HG02884 (cell line): ENCODE measurements at regions not wholly inside any gene's neighbourhood (a gene's known extent, or its start where the extent isn't known, plus 50 kb on each side); places are given as distances from the start of the nearest gene placed in this dataset.
"Not testable (repeated sequence)": the region's sequence is repeated elsewhere in the genome, so short reads cannot be mapped to it uniquely, and the experiment has no call there.

Experiments used
- ATAC-seq: cut with Tn5 transposase; IDR thresholded peaks from one replicate; pipeline ENCODE4 v1.9.1; 2021; ENCODE audit warnings: mild to moderate bottlenecking, moderate library complexity; ENCODE audit not compliant: unreplicated experiment

GRCh38 chr6:67141005-67141404 is 1434.0 kb upstream of the EYS start:
- no peak for ATAC-seq

GRCh38 chr6:67133973-67134372 is 1426.9 kb upstream of the EYS start:
- ATAC-seq = no peak

- no peak for ATAC-seq
Observed at GRCh38 chr6:67131827-67132226, 1424.8 kb upstream of the EYS start.

- ATAC-seq = no peak
Observed at GRCh38 chr6:67129780-67130179, 1422.8 kb upstream of the EYS start.

- ATAC-seq = no peak
Observed at GRCh38 chr6:67127041-67127440, 1420.0 kb upstream of the EYS start.

GRCh38 chr6:67121115-67121514 is 1414.1 kb upstream of the EYS start:
- no peak for ATAC-seq

GRCh38 chr6:67112120-67112519 is 1405.1 kb upstream of the EYS start:
- no peak for ATAC-seq

GRCh38 chr6:67102743-67103142 is 1395.7 kb upstream of the EYS start:
- ATAC-seq = no peak

- not testable (repeated sequence) for ATAC-seq
Observed at GRCh38 chr6:67095618-67096226, 1388.7 kb upstream of the EYS start.

GRCh38 chr6:67094431-67094946 is 1387.5 kb upstream of the EYS start:
- no peak for ATAC-seq

- ATAC-seq = no peak
Observed at GRCh38 chr6:67073938-67074337, 1366.9 kb upstream of the EYS start.

- no peak for ATAC-seq
Observed at GRCh38 chr6:67068781-67069180, 1361.8 kb upstream of the EYS start.

- no peak for ATAC-seq
Observed at GRCh38 chr6:67064323-67064722, 1357.3 kb upstream of the EYS start.

GRCh38 chr6:67047996-67048395 is 1341.0 kb upstream of the EYS start:
- no peak for ATAC-seq

GRCh38 chr6:67045076-67045475 is 1338.0 kb upstream of the EYS start:
- ATAC-seq = no peak

- ATAC-seq = no peak
Observed at GRCh38 chr6:67031451-67031850, 1324.4 kb upstream of the EYS start.

- ATAC-seq = no peak
Observed at GRCh38 chr6:67030861-67031260, 1323.8 kb upstream of the EYS start.

- ATAC-seq = no peak
Observed at GRCh38 chr6:67016921-67017460, 1310.0 kb upstream of the EYS start.

- ATAC-seq = no peak
Observed at GRCh38 chr6:67011441-67011840, 1304.4 kb upstream of the EYS start.

- ATAC-seq = no peak
Observed at GRCh38 chr6:67009818-67010217, 1302.8 kb upstream of the EYS start.

GRCh38 chr6:67003844-67004243 is 1296.8 kb upstream of the EYS start:
- no peak for ATAC-seq

- no peak for ATAC-seq
Observed at GRCh38 chr6:67000121-67000520, 1293.1 kb upstream of the EYS start.

GRCh38 chr6:66997579-66997978 is 1290.6 kb upstream of the EYS start:
- ATAC-seq = not testable (repeated sequence)
